ENCODE measurements at regions not wholly inside any gene's neighbourhood (a gene's known extent, or its start where the extent isn't known, plus 50 kb on each side); places are given as distances from the start of the nearest gene placed in this dataset.
"Not testable (repeated sequence)": the region's sequence is repeated elsewhere in the genome, so short reads cannot be mapped to it uniquely, and the experiment has no call there.

DNA sequence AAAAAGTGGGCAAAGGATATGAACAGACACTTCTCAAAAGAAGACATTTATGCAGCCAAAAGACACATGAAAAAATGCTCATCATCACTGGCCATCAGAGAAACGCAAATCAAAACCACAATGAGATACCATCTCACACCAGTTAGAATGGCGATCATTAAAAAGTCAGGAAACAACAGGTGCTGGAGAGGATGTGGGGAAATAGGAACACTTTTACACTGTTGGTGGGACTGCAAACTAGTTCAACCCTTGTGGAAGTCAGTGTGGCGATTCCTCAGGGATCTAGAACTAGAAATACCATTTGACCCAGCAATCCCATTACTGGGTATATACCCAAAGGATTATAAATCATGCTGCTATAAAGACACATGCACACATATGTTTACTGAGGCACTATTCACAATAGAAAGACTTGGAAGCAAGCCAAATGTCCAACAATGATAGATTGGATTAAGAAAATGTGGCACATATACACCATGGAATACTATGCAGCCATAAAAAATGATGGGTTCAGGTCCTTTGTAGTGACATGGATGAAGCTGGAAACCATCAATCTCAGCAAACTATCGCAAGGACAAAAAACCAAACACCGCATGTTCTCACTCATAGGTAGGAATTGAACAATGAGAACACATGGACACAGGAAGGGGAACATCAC is 88.9 kb downstream of the RRAGC start:
- TF ChIP-seq, protein P1, sequence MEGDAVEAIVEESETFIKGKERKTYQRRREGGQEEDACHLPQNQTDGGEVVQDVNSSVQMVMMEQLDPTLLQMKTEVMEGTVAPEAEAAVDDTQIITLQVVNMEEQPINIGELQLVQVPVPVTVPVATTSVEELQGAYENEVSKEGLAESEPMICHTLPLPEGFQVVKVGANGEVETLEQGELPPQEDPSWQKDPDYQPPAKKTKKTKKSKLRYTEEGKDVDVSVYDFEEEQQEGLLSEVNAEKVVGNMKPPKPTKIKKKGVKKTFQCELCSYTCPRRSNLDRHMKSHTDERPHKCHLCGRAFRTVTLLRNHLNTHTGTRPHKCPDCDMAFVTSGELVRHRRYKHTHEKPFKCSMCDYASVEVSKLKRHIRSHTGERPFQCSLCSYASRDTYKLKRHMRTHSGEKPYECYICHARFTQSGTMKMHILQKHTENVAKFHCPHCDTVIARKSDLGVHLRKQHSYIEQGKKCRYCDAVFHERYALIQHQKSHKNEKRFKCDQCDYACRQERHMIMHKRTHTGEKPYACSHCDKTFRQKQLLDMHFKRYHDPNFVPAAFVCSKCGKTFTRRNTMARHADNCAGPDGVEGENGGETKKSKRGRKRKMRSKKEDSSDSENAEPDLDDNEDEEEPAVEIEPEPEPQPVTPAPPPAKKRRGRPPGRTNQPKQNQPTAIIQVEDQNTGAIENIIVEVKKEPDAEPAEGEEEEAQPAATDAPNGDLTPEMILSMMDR (conservative IDR thresholded peaks at IDR 0.05; ENCODE audit: low read length): not testable (repeated sequence)
- not testable (repeated sequence) for TF ChIP-seq EZH2phosphoT487 (IDR thresholded peaks at IDR 0.05; ENCODE audit: borderline replicate concordance, low read depth, low read length)
